GM19372 (cell line): ENCODE measurements at regions not wholly inside any gene's neighbourhood (a gene's known extent, or its start where the extent isn't known, plus 50 kb on each side); places are given as distances from the start of the nearest gene placed in this dataset.

ENCODE experiments used
- ATAC-seq: cut with Tn5 transposase; IDR thresholded peaks from one replicate; pipeline ENCODE4 v1.9.1; 2021; ENCODE audit warnings: mild to moderate bottlenecking, low read depth, moderate library complexity; ENCODE audit not compliant: unreplicated experiment

DNA sequence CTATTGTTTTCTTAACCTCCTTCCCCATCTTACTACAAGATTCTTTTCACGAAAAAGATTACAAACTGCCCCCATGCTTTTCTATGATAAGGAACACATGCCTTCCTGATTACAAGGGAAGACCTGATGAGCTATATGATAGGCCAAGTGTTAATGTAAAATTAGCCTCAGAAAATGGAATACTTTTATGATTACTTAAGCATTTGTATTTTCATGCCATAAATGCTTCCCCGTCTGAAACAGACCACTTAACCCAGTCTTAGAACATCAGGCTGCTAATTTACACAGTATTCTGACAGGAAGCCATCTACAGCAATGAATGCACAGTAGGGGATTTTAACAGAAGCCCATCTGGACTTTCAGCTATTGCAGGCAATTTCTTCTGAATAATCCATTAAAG lies 274.9 kb downstream of the HAO1 start:
- ATAC-seq, result no peak

DNA sequence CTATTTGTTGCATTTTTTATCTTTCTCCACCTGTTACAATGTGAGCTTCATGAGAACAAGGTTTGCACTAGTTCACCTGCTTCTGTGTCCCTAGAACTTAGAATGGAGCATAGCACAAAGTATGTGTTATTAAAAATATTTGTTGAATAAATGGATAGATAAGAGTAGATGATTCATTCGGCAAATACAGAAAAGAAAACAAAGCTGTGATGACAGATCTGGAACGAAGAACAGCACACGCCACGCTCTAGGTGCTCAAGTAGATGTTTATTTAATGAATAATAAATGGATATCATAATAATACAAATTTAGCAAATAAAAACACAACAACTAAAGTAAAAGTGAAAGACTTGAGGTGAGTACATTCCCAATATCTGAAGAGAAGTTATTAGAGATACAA lies 273.1 kb downstream of the HAO1 start:
- no peak for ATAC-seq

DNA sequence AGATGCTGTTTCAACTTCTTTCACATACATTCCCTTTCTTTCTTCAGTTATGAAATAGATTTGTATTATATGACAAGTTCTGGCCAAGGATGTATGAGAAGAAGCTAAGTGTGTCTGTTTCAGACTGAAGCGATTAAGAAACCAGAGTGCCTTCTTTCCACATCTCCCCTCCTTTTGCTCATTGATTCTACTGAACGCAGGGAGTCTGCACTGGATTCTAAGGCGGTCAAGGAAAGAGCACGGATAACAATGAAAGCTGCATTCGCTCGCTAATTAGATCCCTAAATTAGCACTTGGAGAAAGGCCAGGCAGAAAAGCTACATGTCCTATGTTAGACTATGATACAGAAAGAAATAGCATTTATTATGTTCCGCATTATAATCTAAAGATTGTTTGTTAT lies 267.7 kb downstream of the HAO1 start:
- ATAC-seq, result no peak

DNA sequence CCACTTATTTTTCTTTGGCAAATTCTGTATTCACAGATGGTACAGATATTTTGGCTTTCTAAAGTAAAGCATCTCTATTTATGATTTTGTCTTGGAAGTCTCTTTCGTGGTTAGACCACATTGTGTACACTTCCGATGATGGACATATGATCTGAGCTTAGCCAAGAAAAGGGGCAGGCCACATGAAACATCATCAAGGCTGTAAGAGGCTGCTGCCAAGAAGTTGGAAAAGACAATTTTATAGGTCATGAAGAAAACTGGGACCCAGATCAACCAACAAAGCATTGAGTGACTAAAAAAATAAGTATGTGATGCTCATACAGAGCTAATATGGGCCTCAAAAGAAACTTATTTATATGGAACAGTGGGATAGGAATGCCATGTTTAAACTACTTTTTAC lies 266.4 kb downstream of the HAO1 start:
- ATAC-seq, result no peak

DNA sequence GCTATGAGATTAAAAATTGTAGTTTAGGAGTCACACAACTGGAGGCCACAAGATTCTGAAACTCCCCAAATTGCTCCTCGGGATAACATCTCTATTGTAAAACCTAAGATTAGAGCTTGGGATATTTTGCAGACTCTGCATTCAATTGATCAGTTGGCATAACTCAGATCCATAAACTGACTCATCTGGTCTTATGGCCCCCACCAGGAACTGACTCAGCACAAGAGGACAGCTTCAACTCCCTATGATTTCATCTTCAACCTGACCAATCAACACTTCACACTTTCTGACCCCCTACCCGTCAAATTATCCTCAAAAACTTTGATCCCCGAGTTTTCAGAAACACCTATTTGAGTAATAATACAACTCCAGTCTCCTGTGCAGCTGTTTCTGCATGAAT lies 257.3 kb downstream of the HAO1 start:
- no peak for ATAC-seq

DNA sequence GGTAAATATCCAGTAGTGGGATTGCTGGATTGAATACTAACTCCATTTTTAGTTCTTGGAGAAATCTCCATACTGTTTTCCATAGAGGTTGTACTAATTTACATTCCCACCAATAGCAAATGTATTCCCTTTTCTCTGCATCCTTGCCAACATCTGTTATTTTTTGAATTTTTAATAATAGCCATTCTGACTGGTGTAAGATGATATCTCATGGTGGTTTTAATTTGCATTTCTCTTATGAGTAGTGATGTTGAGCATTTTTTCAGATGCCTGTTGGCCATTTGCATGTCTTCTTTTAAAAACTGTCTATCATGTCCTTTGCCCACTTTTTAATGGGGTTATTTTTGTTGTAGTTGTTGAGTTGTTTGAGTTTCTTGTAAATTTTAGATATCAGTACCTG lies 253.2 kb downstream of the HAO1 start:
- no peak for ATAC-seq

DNA sequence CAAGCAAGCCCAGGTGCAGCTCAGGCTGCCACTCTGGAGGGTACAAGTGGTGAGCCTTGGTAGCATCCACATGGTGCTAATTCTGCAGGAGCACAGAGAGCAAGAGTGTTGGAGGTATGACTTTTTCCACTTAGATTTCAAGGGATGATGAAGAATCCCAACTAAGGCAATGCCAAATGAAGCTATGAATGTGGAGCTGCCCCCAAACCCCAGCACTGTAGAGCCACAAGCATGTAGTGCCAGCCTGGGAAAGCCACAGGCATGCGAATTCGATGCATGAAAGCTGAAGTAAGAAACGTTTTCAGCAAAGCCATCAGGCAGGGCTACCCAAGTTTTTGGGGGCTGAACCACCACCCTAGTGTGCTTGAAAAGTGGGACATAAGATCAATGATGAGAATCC lies 251.1 kb downstream of the HAO1 start:
- ATAC-seq, result no peak

DNA sequence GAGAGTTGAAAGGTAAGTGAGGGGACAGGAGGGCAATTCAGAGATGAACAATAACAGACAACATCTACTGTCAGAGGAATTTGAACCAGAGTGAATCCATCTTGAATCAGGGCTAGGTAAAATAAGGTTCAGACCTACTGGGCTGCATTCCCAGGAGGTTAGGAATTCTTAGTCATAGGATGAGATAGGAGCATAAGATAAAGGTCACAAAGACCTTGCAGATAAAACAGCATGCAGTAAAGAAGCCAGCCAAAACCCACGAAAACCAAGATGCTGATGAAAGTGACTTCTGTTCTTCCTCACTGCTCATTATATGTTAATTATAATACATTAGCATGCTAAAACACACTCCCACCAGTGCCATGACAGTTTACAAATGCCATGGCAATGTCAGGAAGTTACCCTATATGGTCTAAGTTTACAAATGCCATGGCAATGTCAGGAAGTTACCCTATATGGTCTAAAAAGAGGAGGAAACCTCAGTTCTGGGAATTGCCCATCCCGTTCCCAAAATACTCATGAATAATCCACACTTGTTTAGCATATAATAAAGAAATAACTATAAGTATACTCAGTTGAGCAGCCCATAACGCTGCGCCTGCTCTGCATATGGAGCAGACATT lies 248.5 kb downstream of the HAO1 start:
- no peak for ATAC-seq

DNA sequence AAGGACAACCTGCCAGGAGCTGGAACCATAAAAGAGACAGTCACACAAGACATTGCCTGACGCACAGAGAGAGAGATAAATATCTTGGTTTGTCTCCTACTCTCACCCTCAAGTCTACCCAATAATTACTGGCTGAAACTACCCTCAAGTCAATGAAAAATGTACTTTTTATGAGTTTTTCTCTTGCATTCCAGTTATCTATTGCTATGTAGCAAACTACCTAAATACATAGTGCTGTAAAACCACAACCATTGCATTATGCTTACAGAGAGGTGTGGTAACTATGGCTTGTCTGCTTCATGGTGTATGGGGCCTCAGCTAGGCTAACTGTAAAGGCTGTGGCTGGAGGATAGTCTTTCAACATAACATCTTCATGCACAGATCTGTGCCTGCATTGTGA lies 247.8 kb downstream of the HAO1 start:
- ATAC-seq, result no peak

DNA sequence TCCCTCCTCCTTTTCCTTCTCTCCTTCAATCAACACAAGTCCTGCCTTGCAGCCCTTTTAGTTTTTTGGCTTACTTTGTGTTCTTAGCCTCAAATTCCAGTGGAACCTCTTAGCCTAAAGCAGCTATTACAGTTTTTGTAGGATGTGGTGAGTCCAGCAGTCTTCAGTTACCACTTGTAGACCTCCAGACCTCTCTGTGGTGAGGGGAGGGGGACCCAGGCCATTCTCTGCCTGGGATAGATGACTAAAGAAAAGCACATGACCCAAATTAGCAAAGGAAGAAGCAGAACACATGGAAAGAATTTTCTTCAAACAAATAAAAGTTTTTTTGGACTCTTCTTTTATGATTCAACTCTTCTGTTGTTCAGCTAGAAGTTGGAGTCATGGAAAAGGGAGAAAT lies 246.5 kb downstream of the HAO1 start:
- ATAC-seq, result no peak

DNA sequence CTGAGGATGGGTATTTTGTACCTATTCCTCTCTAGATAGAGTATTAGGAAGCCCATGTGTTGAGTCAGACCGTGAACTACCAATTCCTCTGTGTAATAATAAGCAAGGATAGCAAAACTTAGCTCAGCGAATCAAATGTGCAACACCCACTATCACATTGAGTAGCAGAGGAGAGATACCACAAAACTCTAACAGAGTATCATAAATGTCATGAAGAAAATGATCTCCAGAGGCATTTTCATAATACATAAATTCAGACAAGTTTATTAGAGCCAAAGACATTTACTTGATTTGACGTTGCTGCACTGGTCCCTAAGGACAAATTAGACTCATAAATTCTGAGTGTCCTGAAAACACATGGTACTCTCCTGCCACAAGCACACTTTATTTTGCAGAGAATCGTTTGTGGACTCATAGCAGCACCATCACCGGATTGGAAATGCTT lies 245.2 kb downstream of the HAO1 start:
- no peak for ATAC-seq

DNA sequence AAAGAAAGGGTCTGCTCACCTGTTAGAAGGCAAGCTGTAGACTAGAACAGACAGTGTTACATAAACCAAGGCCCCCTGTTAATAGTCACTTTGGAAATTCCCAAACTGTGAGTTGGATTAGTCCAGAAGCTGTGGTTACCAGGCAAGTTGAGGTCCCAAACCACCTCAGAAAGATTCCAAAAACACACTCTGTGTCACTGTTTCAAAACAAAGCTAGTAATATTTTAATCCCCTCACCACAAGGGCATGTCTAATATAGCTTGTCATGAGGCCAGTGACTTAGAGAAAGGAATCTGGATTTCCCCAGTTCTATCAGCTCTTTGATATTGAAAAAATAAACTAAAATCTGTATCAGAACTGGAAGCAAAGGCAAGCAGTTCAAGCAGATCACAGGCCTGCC lies 244.6 kb downstream of the HAO1 start:
- ATAC-seq, result no peak

DNA sequence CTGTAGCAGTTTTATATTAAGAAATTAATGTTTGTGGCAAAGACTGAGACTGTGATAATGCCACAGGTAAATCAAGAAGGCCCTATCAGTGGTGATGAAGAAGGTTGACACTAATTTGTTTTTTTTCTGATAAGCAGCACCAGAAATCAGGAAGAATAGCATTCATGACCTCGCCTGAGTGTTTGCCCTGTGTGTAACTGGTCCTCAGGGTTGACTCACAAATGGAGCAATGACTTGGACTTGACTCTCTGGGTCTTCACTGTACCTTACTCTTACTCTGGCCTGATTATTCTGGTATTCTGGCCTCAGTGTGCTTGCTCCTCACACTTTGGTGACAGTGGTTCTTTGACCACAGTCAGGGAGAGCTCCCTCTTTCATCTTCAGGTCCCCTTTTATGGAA lies 243.9 kb downstream of the HAO1 start:
- ATAC-seq, result no peak

DNA sequence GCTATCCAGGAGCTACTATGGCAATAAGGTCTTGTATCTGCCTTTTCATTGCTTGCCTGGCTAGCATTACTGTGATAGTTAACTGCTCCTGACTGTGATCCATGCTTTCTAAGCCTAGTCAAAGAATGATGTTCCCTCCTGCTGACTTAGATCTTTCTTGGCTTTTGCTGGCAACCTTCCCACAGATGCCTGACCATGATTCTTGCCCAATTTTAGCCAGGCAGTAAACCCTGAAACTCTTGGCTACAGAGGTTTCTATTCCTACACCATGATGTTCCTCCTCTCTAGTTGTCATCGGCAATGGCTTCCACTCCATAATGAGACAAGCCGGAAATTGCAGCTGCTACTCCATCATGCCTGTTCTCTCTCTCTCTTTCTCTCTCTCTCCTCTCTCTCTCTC lies 238.1 kb downstream of the HAO1 start:
- no peak for ATAC-seq

DNA sequence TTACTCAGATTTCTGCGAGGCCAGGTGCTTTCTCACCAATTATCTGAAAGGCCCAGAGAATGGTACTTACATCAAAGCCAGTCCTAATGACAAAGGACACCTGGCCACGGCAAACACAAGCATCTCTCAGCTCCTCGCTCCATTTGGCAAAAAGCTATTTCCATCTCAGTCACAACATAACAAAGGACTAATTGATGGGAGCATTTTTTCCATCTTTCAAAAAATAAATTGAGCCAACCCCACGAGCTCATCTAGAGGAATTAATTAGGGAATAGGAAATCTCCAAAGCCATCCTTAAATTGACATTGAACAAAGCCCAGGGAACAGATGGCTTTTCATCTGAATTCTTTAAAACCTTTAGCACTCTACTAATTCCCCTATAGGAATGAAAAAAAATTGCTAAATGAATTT lies 236.7 kb downstream of the HAO1 start:
- ATAC-seq, result no peak

DNA sequence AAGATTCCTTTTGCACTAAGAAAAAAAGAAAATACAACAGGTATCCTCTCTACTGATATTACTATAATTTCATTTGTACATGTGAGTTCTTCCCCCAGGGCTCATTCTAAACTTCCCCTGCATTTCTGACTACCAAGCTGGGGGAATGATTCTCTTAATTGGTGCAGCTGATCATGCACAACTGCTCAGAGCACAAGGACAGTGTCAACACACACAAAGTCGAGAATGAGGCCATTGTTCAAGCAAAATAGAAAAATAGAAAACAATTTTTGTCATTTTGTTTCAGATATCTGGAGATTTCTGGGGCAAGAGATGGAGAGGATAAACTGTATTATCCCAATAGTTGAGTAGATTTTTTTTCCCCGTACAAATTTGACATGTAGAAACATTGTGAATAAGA lies 236.3 kb downstream of the HAO1 start:
- ATAC-seq, result no peak

DNA sequence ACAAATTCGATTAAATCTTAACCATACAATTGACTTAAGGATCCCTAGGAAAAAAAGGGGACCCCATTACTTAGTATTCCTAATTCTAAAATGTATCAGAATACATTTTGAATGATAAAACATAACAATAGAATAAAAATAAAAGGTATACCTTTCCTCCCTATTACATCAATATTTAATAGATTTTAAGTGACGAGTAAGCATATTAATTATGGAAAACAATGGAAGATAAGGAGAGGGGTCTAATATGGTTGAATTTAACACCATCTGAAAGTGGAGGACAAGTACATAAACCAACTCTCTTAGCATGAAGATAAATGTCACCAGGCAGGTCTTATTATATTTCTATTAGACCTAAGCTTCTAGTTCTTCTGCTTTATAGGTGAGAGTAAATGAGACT lies 232.1 kb downstream of the HAO1 start:
- ATAC-seq, result no peak

DNA sequence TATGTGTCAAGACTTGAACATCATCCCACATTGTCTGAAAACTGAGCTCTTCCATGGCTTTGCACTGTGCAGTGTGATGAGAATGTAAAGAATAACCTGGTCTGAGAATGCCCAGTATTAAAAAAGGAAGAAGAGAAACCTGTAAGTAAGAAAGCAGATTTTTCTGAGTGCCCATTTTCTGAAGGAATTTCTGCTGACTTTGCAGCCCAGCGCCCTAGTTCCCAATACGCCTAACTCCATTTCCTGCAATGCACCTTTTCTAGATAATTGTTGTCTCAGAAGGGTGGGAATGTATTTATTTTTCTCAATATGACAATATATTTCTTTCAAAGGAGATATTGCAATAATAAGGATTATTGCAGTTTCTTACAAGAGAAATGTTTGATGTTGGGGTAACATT lies 231.5 kb downstream of the HAO1 start:
- no peak for ATAC-seq

DNA sequence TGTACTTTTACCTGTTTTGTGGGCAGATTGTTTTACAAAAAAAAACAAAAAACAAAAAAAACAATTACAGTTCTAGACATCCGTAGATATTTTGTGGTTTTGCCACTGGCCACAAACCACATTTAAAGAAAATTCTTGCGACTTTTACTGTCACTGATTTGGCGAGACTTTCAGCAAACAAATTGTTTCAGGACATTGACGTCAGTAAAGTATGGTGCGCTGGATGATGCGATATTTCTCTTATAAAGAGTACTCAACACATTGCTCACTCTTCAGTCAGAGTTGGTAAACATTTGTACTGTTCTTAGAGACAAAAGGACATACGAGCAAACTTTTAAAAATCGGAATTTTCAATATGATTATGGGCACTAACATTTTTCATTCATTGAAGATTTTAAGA lies 229.8 kb downstream of the HAO1 start:
- no peak for ATAC-seq

DNA sequence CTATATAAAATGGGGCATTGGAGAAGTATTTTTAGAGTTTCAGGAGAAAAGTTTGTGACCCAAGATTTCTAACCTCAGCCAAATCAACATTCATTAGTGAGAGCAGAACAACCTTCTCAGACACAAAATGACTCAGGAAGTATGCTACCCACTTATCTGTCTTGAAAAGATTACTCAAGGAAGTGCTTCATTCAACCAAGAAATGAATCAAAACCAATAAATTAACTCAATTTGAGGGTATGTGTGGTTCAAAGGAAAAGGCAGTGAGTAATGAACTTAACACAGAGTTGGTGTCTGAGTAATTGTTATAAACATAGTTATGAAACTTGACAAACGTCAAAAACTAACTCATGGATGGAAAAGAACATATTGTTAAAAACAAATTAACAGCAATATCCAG lies 227.6 kb downstream of the HAO1 start:
- ATAC-seq, result no peak

DNA sequence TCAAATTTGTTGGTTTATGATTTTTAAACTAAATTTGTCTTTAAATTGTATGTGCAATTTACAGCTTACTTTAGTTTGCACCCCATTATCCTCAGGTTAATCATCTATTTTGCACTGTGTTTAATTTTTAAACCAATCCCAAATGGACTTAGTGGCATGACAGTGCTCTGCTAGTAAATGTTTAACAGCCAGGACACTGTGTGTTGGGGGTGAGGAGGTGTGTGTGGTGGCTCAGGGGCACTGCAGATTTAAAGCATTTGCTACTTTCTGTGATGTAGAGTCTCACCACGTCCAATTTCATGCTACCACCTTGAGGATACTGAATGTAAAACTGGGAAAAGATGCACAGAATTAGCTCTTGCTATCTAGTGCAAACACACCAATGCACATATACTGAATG lies 225.7 kb downstream of the HAO1 start:
- ATAC-seq, result no peak

DNA sequence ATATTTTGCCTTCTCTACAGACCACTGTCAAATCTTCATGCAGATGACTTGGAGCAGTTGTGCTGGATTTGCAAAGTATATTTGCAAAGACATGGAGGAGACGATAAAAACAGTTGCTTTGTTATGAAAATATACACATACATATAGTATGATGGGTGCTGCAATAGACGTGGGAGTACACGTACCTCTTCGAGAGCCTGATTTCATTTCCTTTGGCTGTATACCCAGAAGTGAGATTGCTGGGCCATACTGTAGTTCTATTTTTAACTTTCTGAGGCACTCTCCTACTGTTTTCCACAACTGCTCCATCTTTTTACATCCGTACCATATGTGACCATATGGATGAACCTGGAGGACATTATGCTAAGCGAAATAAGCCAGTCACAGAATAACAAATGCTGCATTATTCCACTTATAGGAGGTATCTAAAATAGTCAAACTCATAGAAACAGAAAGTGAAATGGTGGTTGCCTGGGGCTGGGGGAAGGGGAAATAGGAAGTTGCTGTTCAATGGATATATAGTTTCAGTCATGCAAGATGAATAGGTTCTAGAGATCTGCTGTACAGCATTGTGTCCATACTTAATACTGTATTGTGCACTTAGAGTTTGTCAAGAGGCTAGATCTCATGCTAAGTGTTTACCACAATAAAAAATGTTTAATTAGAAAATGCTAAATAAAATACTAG lies 223.8 kb downstream of the HAO1 start:
- ATAC-seq, result no peak

DNA sequence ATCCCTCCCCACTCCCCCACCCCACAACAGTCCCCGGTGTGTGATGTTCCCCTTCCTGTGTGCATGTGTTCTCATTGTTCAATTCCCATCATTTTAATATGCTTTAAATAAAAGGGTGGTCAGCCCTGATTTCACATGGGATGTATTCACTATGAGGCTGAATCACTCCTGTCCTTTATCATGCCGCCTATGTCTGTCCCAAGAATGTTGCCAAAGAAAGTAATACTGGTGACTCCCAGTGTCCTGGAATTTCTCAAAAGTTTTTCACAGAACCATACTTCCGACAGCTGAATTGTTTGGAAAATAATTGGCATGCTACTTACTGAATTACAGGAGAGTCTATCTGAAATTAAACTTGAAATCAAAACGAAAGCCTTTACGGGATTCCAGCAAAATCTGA lies 217.7 kb downstream of the HAO1 start:
- no peak for ATAC-seq
